PC-3 (cell line): ENCODE measurements at regions not wholly inside any gene's neighbourhood (a gene's known extent, or its start where the extent isn't known, plus 50 kb on each side); places are given as distances from the start of the nearest gene placed in this dataset.

Experiments used
- CTCF ChIP-seq: fragments of 300-600 bp; sonication (generic); conservative IDR thresholded peaks from 2 replicates; pipeline ENCODE4 v1.5.1; 2017; ENCODE audit warnings: antibody characterized with exemption, low read depth, mild to moderate bottlenecking, low read length
- EZH2 ChIP-seq: fragments of 300-600 bp; sonication (generic); IDR thresholded peaks from one replicate; pipeline ENCODE4 v1.6.1; 2017; ENCODE audit warnings: antibody characterized with exemption, mild to moderate bottlenecking, low read length; ENCODE audit not compliant: unreplicated experiment

- TF ChIP-seq CTCF = peak; percentile 64; the same call in 1 of the 2 replicates
- TF ChIP-seq EZH2 = no peak
Measured at GRCh38 chr12:61538951-61539350, 721.3 kb upstream of the USP15 start.
